Prostate gland (tissue), 2 donors: ENCODE measurements at regions not wholly inside any gene's neighbourhood (a gene's known extent, or its start where the extent isn't known, plus 50 kb on each side); places are given as distances from the start of the nearest gene placed in this dataset.

Source experiments
- CTCF ChIP-seq, 4 experiments: fragments of 200-600 bp in 2 of 4; fragments of 450-650 bp in 2 of 4; sonication (generic) in 2 of 4; IDR thresholded peaks; 1 replicate in 3 of 4; 2 replicates in 1 of 4; pipeline ENCODE4 v1.5.1; 2016 to 2019; ENCODE audit warnings: antibody characterized with exemption in 4 of 4, mild to moderate bottlenecking in 2 of 4, moderate library complexity in 2 of 4
- POLR2A ChIP-seq: fragments of 450-650 bp; IDR thresholded peaks from one replicate; pipeline ENCODE4 v1.6.1; 2016; ENCODE audit warnings: antibody characterized with exemption, mild to moderate bottlenecking

GRCh38 chr14:42441615-42442014 is 834.9 kb downstream of the LRFN5 start:
- TF ChIP-seq CTCF (IDR thresholded peaks at IDR 0.05) (no peak), POLR2A (no peak)
